ENCODE measurements at regions not wholly inside any gene's neighbourhood (a gene's known extent, or its start where the extent isn't known, plus 50 kb on each side); places are given as distances from the start of the nearest gene placed in this dataset.

- Mint-ChIP-seq H3K9me3 (peaks cover 3% of the 10 kb centered on the region in 2 donors), H3K27me3 (ENCODE audit: low read depth) (peaks cover 23% of the 10 kb centered on the region), H3K4me3 (no peak overlapping the region), H3K27ac (no peak overlapping the region), H3K4me1 (ENCODE audit: low read depth) (no peaks in the 10 kb centered on the region), H3K36me3 (ENCODE audit: insufficient read depth in 2 of 2) (no peaks in the 10 kb centered on the region)
- ATAC-seq (replicated peaks in 1 of 2) (no peak), DNase-seq (no peak)
Observed at GRCh38 chr22:27051407-27051806, 394.0 kb downstream of the MIAT start.

- no peaks in the 10 kb centered on the region for H3K36me3 Mint-ChIP-seq (ENCODE audit: insufficient read depth in 2 of 2)
- H3K4me1 Mint-ChIP-seq (ENCODE audit: low read depth): no peaks in the 10 kb centered on the region
- peaks cover 21% of the 10 kb centered on the region for H3K27me3 Mint-ChIP-seq (ENCODE audit: low read depth)
- DNase-seq (no peak), ATAC-seq (replicated peaks in 1 of 2) (no peak)
- H3K4me3 Mint-ChIP-seq: no peak overlapping the region
- H3K9me3 Mint-ChIP-seq: no peaks in the 10 kb centered on the region
- H3K27ac Mint-ChIP-seq: no peak overlapping the region
Observed at GRCh38 chr22:27057717-27058116, 400.3 kb downstream of the MIAT start.

- ATAC-seq (replicated peaks in 1 of 2) (no peak), DNase-seq (no peak)
- Mint-ChIP-seq H3K4me3 (no peak overlapping the region), H3K4me1 (ENCODE audit: low read depth) (no peaks in the 10 kb centered on the region), H3K27me3 (ENCODE audit: low read depth) (peaks cover 23% of the 10 kb centered on the region), H3K27ac (no peak overlapping the region), H3K9me3 (no peaks in the 10 kb centered on the region), H3K36me3 (ENCODE audit: insufficient read depth in 2 of 2) (no peaks in the 10 kb centered on the region)
Observed at GRCh38 chr22:27060190-27060589, 402.8 kb downstream of the MIAT start.

DNA sequence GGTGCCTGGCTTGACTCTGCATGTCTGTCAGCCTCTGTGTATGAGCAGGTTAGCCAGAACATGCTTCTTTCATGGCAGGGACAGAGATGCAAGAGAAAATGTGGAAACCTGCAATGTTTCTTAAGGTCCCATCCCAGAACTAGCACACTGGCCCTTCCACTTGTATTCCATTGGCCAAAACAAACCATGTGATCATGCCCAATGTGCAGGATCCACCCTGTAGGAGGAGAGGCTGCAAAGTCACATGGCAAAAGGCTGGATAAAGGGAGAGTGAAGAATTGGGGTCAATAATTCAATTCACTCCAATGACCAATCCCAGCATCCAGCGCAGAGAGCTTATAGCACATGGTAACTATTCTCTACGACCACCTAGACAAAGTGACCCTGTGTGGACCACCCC is 405.5 kb downstream of the MIAT start:
- Mint-ChIP-seq H3K27me3 (ENCODE audit: low read depth) (peaks cover 17% of the 10 kb centered on the region), H3K4me3 (no peak overlapping the region), H3K27ac (no peak overlapping the region), H3K4me1 (ENCODE audit: low read depth) (peaks cover 1% of the 10 kb centered on the region), H3K9me3 (no peaks in the 10 kb centered on the region), H3K36me3 (ENCODE audit: insufficient read depth in 2 of 2) (no peaks in the 10 kb centered on the region)
- ATAC-seq (replicated peaks in 1 of 2): no peak
- DNase-seq: no peak

DNA sequence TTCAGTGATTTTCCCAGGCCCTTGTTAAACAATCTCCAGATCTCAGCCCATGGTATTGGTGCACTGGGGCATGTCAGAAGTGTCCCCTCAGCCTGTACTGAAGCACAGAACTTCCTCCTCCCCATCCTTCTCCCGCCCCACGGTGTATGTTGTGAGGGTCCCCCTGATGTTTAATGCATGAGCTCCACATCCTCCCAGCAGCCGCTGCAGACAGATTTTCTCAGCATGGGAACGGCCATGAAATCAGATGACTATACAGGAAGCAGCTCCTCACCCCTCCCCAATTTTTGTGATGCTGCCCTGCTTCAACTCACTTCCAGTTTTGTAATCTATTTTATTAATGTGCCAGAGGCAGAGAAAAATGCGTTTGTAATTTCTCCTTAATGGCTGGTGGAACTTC is 406.0 kb downstream of the MIAT start:
- Mint-ChIP-seq H3K9me3 (no peaks in the 10 kb centered on the region), H3K4me3 (no peak overlapping the region), H3K27me3 (ENCODE audit: low read depth) (peaks cover 17% of the 10 kb centered on the region), H3K27ac (no peak overlapping the region), H3K36me3 (ENCODE audit: insufficient read depth in 2 of 2) (no peaks in the 10 kb centered on the region), H3K4me1 (ENCODE audit: low read depth) (peaks cover 5% of the 10 kb centered on the region)
- DNase-seq (no peak), ATAC-seq (replicated peaks in 1 of 2) (no peak)

GRCh38 chr22:27063841-27064240 is 406.5 kb downstream of the MIAT start:
- ATAC-seq (replicated peaks in 1 of 2) (no peak), DNase-seq (no peak)
- Mint-ChIP-seq H3K4me1 (ENCODE audit: low read depth) (peaks cover 5% of the 10 kb centered on the region), H3K27me3 (ENCODE audit: low read depth) (peaks cover 17% of the 10 kb centered on the region), H3K36me3 (ENCODE audit: insufficient read depth in 2 of 2) (no peaks in the 10 kb centered on the region), H3K9me3 (no peaks in the 10 kb centered on the region), H3K27ac (no peak overlapping the region), H3K4me3 (no peak overlapping the region)

DNA sequence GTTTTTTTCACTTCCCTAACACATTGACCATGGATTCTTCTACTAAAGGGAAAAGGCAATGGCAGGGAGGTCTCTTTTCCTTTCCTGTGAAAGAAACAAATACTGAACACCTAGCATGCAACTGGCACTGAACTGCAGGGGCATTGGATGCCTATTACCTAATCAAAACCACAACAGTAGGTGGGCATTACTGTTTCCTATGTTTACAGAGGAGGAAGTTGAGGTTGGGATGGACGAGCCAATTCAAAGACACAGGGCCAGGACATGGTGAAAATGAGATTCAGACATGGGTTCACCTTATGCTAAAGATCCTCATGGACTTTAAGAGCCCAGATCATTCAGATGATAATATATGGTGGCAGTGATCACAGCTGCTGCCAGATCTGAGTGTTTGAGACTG is 407.0 kb downstream of the MIAT start:
- Mint-ChIP-seq H3K27ac (no peak overlapping the region), H3K9me3 (no peaks in the 10 kb centered on the region), H3K4me1 (ENCODE audit: low read depth) (peaks cover 5% of the 10 kb centered on the region), H3K27me3 (ENCODE audit: low read depth) (peaks cover 17% of the 10 kb centered on the region), H3K4me3 (no peak overlapping the region), H3K36me3 (ENCODE audit: insufficient read depth in 2 of 2) (no peaks in the 10 kb centered on the region)
- DNase-seq (no peak), ATAC-seq (replicated peaks in 1 of 2) (no peak)

DNA sequence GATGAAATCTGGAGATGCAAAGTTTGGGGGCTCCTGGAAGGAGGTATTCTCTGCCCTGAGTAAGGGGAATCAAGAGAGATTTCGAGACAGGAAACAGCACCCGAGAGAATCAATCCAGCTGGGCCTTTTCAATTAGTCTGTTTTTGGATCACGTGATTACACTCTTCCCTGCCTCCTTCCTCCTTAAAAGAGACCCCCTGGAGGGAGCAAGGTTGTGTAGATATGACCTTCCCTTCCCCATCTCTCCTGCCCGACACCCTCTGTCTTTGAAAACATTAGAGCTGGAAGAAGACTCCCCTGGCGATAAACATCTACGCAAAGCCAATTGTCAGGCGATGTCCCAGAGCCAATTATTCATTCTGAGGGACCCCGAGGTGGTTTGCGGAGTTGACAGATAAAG is 407.9 kb downstream of the MIAT start:
- no peak for ATAC-seq (replicated peaks in 1 of 2)
- no peaks in the 10 kb centered on the region for H3K36me3 Mint-ChIP-seq (ENCODE audit: insufficient read depth in 2 of 2)

GRCh38 chr22:27066856-27067255 is 409.5 kb downstream of the MIAT start:
- no peaks in the 10 kb centered on the region for H3K36me3 Mint-ChIP-seq (ENCODE audit: insufficient read depth in 2 of 2)
- DNase-seq (no peak), ATAC-seq (replicated peaks in 1 of 2) (no peak)
- H3K9me3 Mint-ChIP-seq: peaks cover 0 to 2% of the 10 kb centered on the region in 2 donors
- H3K4me3 Mint-ChIP-seq: no peak overlapping the region
- H3K4me1 Mint-ChIP-seq (ENCODE audit: low read depth): peaks cover 5% of the 10 kb centered on the region
- H3K27me3 Mint-ChIP-seq (ENCODE audit: low read depth): peaks cover 33% of the 10 kb centered on the region
- H3K27ac Mint-ChIP-seq: no peak overlapping the region

More for the DNA sequence above, 407.9 kb downstream of the MIAT start:
- peaks cover 5% of the 10 kb centered on the region for H3K4me1 Mint-ChIP-seq (ENCODE audit: low read depth)
- no peak for DNase-seq
- H3K27ac Mint-ChIP-seq: no peak overlapping the region
- H3K9me3 Mint-ChIP-seq: peaks cover 0 to 2% of the 10 kb centered on the region in 2 donors
- peaks cover 25% of the 10 kb centered on the region for H3K27me3 Mint-ChIP-seq (ENCODE audit: low read depth)
- no peak overlapping the region for H3K4me3 Mint-ChIP-seq

DNA sequence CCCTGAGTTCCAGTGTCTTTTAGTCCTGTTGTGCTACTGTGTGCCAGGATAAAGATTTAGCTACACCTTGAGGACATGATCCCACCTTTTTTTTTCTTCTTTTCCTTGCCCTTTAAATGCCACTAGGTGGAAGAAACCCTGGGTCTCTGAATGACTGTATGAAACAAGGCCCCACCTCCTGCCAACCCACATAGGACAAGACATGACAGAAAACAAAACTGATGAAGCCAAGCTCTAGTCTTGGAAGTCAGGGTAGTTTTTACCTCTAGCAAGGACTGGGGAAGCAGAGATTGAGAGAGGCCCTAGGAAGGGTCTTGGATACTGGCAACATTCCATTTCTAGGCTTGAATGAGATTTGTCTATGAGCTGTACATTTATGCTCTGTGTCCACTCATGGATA is 410.7 kb downstream of the MIAT start:
- H3K27me3 Mint-ChIP-seq (ENCODE audit: low read depth): peaks cover 26% of the 10 kb centered on the region
- ATAC-seq (replicated peaks in 1 of 2) (peak in 1 of 2 donors; percentile 35), DNase-seq (no peak)
- peaks cover 5% of the 10 kb centered on the region for H3K4me1 Mint-ChIP-seq (ENCODE audit: low read depth)
- peaks cover 0 to 2% of the 10 kb centered on the region in 2 donors for H3K9me3 Mint-ChIP-seq
- no peak overlapping the region for H3K4me3 Mint-ChIP-seq
- no peak overlapping the region for H3K27ac Mint-ChIP-seq
- H3K36me3 Mint-ChIP-seq (ENCODE audit: insufficient read depth in 2 of 2): no peaks in the 10 kb centered on the region

DNA sequence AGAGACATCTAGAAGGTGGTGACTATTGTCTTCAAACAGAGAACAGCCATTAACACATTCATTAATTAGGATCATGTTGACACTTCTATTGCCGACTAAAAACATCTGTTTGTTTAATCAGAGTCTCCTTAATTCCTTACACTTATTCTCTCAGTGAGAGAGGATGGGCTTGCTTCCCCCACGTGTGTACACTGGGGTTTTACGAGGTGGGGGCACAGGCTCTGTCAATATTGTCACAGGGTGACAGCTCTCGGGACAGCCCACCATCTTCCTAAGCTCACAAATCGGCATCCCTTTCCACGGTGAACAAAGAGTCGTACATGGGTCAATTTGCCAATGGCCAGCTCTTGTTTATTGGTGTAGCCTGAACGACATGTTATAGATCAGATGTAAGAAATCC is 413.2 kb downstream of the MIAT start:
- H3K27me3 Mint-ChIP-seq (ENCODE audit: low read depth): peaks cover 28% of the 10 kb centered on the region

GRCh38 chr22:27073601-27074425 is 416.4 kb downstream of the MIAT start:
- no peak for DNase-seq
- Mint-ChIP-seq H3K36me3 (ENCODE audit: insufficient read depth in 2 of 2) (no peaks in the 10 kb centered on the region), H3K9me3 (peaks cover 0 to 2% of the 10 kb centered on the region in 2 donors), H3K4me1 (ENCODE audit: low read depth) (no peaks in the 10 kb centered on the region), H3K27me3 (ENCODE audit: low read depth) (peaks cover 35% of the 10 kb centered on the region), H3K27ac (no peak overlapping the region), H3K4me3 (no peak overlapping the region)
- ATAC-seq (replicated peaks in 1 of 2): no peak

More for the DNA sequence above, 413.2 kb downstream of the MIAT start:
- DNase-seq (no peak), ATAC-seq (replicated peaks in 1 of 2) (no peak)
- no peaks in the 10 kb centered on the region for H3K36me3 Mint-ChIP-seq (ENCODE audit: insufficient read depth in 2 of 2)
- H3K9me3 Mint-ChIP-seq: peaks cover 0 to 2% of the 10 kb centered on the region in 2 donors
- no peak overlapping the region for H3K27ac Mint-ChIP-seq
- peaks cover 5% of the 10 kb centered on the region for H3K4me1 Mint-ChIP-seq (ENCODE audit: low read depth)
- no peak overlapping the region for H3K4me3 Mint-ChIP-seq

DNA sequence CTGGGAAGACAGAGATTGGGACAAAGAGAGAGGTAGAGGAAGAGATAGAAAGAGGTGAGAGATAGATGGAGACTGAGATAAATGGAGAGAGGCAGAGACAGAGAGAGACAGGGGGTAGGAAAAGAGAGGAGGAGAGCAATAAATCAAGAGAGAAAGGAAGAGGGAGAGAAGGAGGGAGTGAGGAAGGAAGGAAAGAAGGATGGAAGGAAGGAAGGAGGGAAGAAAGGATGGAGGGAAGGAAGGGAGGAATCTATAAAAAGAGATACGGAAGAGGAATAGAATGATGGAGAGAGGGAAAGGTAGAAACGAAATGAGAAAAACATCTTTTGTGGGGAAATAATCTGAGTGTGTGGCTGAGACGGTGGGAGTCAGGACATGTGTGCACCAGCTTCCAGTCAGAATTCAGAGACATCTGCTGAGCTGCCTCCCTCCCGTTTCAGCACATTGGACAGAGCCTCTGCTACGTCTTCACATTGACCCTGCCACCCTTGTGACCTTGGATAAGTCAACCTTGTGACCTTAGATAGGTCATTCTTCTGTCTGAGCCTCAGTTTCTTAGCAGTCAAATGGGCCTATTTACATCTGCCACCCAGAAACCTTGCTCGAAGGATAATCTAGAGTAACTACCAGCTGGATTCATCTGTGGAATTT is 417.8 kb downstream of the MIAT start:
- Mint-ChIP-seq H3K4me3 (no peak overlapping the region), H3K36me3 (ENCODE audit: insufficient read depth in 2 of 2) (no peaks in the 10 kb centered on the region), H3K27me3 (ENCODE audit: low read depth) (peaks cover 28% of the 10 kb centered on the region), H3K9me3 (no peaks in the 10 kb centered on the region), H3K27ac (no peak overlapping the region), H3K4me1 (ENCODE audit: low read depth) (no peaks in the 10 kb centered on the region)
- no peak for DNase-seq
- ATAC-seq (replicated peaks in 1 of 2): no peak
